Activated naive CD4-positive, alpha-beta T cell treated with anti-CD3 and anti-CD28 coated beads, Interleukin-2, amount 10 ng/mL, durations not matched to agents 7 days and 5 days (primary cell): ENCODE measurements at regions not wholly inside any gene's neighbourhood (a gene's known extent, or its start where the extent isn't known, plus 50 kb on each side); places are given as distances from the start of the nearest gene placed in this dataset.
"Not testable (repeated sequence)": the region's sequence is repeated elsewhere in the genome, so short reads cannot be mapped to it uniquely, and the experiment has no call there.

ENCODE experiments used
- CTCF ChIA-PET: fragments of 350-600 bp; sonication (Branson Sonifier 250); formaldehyde crosslinking; loops from one replicate; lab custom pipeline; 2021; ENCODE audit warnings: antibody characterized with exemption; lab: Charles Lee
- DNase-seq: peaks from one replicate; pipeline ENCODE4 v3.0.0-alpha.2; 2020
- H3K27ac Mint-ChIP-seq: one replicate; pipeline ENCODE4 v1.8.0; 2021; ENCODE audit warnings: mild to moderate bottlenecking, moderate library complexity, mixed read lengths
- H3K27me3 Mint-ChIP-seq: one replicate; pipeline ENCODE4 v1.8.0; 2021; ENCODE audit warnings: mild to moderate bottlenecking, mixed read lengths
- H3K36me3 Mint-ChIP-seq: one replicate; pipeline ENCODE4 v1.8.0; 2021; ENCODE audit warnings: mixed read lengths
- H3K4me1 Mint-ChIP-seq: one replicate; pipeline ENCODE4 v1.8.0; 2021; ENCODE audit warnings: mixed read lengths
- H3K4me3 Mint-ChIP-seq: one replicate; pipeline ENCODE4 v1.8.0; 2021; ENCODE audit warnings: mild to moderate bottlenecking, moderate library complexity, mixed read lengths
- H3K9me3 Mint-ChIP-seq: one replicate; pipeline ENCODE4 v1.8.0; 2021; ENCODE audit warnings: mixed read lengths

DNA sequence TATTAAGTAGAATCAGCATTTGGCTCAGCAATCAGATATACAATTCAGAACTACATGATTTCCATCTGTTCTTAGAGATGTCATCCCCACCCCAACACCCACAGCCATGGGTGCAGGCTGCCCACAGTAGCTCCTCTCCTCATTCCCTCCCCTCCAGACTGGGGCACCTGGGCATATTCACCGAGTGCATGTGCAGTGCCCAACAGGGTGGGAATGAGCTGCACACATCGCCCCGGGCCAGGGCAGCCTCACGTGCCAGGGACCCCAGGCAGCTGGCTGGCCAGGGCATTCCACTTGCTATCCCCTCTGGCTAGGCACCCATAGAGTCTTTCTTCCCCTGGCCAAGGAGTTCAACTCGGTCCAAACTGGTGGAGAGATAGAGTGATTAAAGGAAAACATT lies 461.9 kb upstream of the NUDT12 start:
- Mint-ChIP-seq H3K4me3 (no peak overlapping the region), H3K27ac (no peak overlapping the region), H3K4me1 (no peaks in the 10 kb centered on the region), H3K27me3 (no peaks in the 10 kb centered on the region), H3K9me3 (peaks cover 10% of the 10 kb centered on the region), H3K36me3 (no peaks in the 10 kb centered on the region)
- no peak for DNase-seq
- CTCF ChIA-PET, result no interaction called here

DNA sequence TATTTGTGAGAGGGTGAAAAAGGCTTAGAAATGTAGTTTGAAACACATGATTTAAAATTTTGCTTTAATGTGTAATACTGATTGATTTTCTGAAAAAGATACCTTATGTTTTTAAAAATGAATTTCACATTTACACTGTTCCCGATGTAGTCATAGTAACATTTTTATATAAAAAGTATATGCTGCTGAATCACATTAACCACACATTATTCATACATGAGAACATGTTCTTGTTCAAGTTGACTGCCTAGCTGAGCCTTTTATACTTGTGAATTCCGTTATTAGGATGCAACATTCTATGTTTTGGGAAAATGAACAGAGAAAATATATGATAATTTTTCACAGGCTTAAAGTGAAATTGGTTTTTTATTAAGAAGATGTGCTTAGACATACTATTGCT lies 461.1 kb upstream of the NUDT12 start:
- Mint-ChIP-seq H3K27ac (no peak overlapping the region), H3K36me3 (no peaks in the 10 kb centered on the region), H3K27me3 (no peaks in the 10 kb centered on the region), H3K9me3 (peaks cover 10% of the 10 kb centered on the region), H3K4me3 (no peak overlapping the region), H3K4me1 (no peaks in the 10 kb centered on the region)
- DNase-seq, result no peak
- CTCF ChIA-PET, result no interaction called here

DNA sequence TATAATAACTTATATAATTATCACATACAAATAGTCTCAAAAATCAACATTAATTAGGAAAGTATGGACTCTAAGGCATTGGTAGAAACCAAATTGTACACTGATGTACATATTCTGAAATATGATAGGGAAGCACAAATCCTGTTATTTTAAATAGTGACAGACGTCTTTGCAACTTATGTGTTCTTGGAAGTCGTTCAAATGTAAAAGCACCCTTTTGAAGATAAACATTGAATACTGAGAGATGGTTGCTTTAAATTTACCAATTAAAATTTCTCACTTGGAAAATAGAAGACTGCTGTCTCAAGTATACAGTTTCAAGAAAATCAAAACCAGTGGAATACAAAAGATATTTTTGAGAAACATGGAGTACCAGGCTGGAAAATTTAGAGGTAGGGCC lies 457.4 kb upstream of the NUDT12 start:
- no peak for DNase-seq
- peaks cover 6% of the 10 kb centered on the region for H3K9me3 Mint-ChIP-seq
- H3K27ac Mint-ChIP-seq, result no peak overlapping the region
- CTCF ChIA-PET, result no interaction called here
- no peak overlapping the region for H3K4me3 Mint-ChIP-seq
- H3K4me1 Mint-ChIP-seq, result no peaks in the 10 kb centered on the region
- H3K36me3 Mint-ChIP-seq, result no peaks in the 10 kb centered on the region
- H3K27me3 Mint-ChIP-seq, result no peaks in the 10 kb centered on the region

DNA sequence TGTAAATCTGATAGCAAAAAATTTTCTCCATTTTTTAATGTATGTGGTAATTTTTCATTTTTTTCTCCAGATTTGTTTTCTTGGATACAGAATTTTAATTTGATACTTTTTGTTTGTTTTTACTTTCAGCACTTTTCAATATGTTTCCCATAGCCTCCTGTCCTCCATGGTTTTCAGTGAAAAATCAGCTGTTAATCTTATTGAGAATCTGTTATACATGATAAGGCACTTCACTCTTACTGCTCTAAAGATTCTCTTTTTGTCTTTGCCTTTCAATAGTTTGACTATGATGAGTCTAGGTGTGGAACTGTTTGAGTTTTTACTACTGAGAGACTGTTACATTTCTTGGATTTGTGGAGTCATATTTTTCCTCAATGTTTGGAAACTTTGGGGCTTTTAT lies 455.7 kb upstream of the NUDT12 start:
- no peak for DNase-seq
- Mint-ChIP-seq H3K36me3 (no peaks in the 10 kb centered on the region), H3K4me3 (no peak overlapping the region), H3K4me1 (no peaks in the 10 kb centered on the region), H3K27me3 (no peaks in the 10 kb centered on the region), H3K9me3 (peaks cover 5% of the 10 kb centered on the region), H3K27ac (no peak overlapping the region)
- CTCF ChIA-PET, result no interaction called here

DNA sequence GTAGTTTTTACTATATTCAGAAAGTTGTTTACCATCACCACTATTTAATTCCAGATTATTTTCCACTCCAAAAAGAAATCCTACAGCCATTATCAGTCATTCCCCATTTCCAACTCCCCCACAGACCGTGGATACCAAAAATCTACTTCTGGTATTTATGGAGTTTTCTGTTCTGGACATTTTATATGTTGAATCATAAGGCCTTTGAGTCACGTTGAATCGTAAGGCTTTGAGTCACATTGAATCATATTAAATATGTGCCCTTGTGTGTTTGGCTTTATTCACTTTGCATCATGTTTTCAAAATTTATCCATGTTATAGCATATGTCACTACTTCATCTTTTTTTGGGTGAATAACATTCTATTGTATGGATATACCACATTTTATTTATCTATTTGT lies 454.1 kb upstream of the NUDT12 start:
- DNase-seq, result no peak
- Mint-ChIP-seq H3K4me1 (no peaks in the 10 kb centered on the region), H3K36me3 (no peaks in the 10 kb centered on the region), H3K9me3 (peaks cover 6% of the 10 kb centered on the region), H3K4me3 (no peak overlapping the region), H3K27ac (no peak overlapping the region), H3K27me3 (no peaks in the 10 kb centered on the region)
- CTCF ChIA-PET, result no interaction called here

DNA sequence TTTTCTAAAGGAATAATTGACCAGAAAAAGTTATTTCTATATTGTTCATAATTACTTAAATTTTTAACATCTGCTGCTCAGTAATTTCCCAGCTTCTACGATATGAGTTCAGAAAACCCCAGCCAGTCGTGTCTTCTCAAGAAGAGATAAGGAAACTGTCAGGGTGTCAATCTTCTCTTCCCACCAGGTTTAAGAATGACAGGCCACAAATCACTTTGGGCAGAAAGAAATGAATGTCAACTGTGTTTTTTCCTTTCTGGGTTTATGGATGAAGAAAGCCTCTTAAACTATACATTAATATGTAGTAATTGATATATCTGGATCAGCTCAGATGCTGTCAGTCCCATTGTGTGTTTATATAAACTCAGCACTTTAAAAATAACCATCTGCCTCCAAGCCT lies 453.2 kb upstream of the NUDT12 start:
- Mint-ChIP-seq H3K27me3 (no peaks in the 10 kb centered on the region), H3K4me1 (no peaks in the 10 kb centered on the region), H3K27ac (no peak overlapping the region), H3K9me3 (peaks cover 8% of the 10 kb centered on the region), H3K36me3 (no peaks in the 10 kb centered on the region), H3K4me3 (no peak overlapping the region)
- no peak for DNase-seq
- CTCF ChIA-PET, result no interaction called here

DNA sequence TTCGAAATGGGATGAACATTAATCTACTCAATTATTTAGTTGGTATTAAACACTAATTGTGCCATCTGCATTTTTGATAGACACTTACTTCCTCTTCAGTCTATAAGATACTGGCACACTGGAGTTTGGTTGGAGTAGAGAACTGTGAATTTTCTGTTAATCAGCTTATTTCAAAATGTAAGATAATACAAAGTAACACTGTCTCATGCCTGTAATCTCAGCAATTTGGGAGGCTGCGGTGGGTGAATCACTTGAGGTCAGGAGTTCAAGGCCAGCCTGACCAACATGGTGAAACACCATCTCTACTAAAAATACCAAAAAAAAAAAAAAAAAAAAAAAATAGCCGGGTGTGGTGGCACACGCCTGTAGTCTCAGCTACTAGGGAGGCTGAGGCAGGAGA lies 440.2 kb upstream of the NUDT12 start:
- H3K36me3 Mint-ChIP-seq, H3K4me1 Mint-ChIP-seq, H3K27me3 Mint-ChIP-seq, H3K4me3 Mint-ChIP-seq, CTCF ChIA-PET, DNase-seq, H3K9me3 Mint-ChIP-seq, H3K27ac Mint-ChIP-seq: not testable (repeated sequence)

DNA sequence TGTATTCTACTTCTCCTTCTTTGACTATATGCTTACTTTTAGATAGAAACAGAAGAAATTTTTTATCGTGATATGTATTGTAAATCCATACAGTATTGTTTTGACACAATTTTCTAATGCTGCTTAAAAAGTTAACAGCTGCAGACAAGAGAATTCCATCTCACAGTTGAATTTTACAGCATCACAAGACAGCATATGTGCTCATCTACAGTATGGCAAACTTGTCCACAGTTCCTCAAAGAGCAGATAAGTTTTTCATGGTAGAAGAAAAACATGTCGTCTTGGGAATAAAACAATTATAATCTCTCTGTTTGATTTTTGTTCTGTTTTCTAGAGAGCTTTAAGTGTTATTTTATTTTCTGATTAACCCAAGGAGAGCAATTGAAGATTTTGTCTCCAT lies 438.5 kb upstream of the NUDT12 start:
- Mint-ChIP-seq H3K4me3 (no peak overlapping the region), H3K9me3 (no peaks in the 10 kb centered on the region), H3K4me1 (no peaks in the 10 kb centered on the region), H3K36me3 (no peaks in the 10 kb centered on the region), H3K27ac (no peak overlapping the region), H3K27me3 (no peaks in the 10 kb centered on the region)
- CTCF ChIA-PET, result no interaction called here
- no peak for DNase-seq

DNA sequence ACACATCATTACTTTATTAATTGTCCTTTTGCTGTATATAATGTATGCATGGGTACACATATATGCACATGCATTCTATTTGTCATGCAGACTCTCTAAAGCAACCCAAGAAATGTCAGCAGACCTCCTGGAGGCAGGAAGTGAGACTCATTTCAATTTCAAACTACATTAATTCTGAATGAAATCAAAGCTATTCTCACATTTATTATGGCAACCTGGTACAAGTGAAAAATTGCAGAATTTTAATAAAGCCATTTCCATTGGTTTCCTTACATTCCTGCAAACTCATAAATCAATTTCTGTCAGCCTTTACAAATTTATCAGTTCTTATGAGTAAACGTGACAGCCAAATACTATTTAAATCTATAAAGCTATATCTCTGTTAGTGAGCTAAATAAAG lies 430.4 kb upstream of the NUDT12 start:
- Mint-ChIP-seq H3K4me1 (no peaks in the 10 kb centered on the region), H3K27ac (no peak overlapping the region), H3K27me3 (no peaks in the 10 kb centered on the region), H3K4me3 (no peak overlapping the region), H3K9me3 (no peaks in the 10 kb centered on the region), H3K36me3 (no peaks in the 10 kb centered on the region)
- CTCF ChIA-PET, result no interaction called here
- DNase-seq, result no peak

DNA sequence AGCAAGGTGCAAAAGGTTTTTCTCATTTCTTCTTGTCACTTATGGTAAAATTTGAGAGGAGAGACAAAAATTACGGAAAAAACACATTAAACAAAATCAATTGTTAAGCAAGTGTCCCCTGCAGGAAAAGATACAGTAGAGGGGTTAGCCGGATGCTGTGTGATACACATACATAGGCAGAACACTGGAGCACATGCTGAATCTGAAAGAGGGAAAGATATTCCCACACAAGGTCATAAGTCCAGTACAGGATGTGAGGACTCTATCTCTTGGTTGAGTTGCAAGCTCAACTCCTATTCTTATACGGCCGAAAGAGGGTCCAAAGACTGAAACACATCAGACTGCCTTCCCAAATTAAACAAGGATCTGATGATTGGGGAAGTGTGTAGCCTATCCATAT lies 427.5 kb upstream of the NUDT12 start:
- CTCF ChIA-PET, result no interaction called here
- Mint-ChIP-seq H3K36me3 (no peaks in the 10 kb centered on the region), H3K27me3 (no peaks in the 10 kb centered on the region), H3K4me1 (no peaks in the 10 kb centered on the region), H3K27ac (no peak overlapping the region), H3K9me3 (no peaks in the 10 kb centered on the region), H3K4me3 (no peak overlapping the region)
- no peak for DNase-seq

DNA sequence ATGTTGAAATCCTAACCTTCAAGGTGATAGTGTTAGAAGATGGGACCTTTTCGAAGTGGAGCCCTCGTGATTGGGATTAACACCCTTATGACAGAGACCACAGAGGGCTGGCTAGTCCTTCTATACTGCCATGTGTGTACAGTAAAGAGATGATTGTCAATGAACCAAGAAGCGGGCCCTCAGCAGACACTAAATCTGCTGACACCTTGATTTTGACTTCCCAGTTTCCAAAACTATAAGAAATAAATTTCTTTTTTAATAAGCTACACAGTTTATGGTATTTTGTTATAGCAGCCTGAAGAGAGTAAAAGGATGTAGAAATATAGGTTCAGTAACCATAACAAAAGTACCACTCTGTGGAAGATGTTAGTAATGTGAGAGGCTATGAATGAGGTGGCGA lies 419.0 kb upstream of the NUDT12 start:
- peaks cover 2% of the 10 kb centered on the region for H3K9me3 Mint-ChIP-seq
- DNase-seq, result no peak
- no peaks in the 10 kb centered on the region for H3K4me1 Mint-ChIP-seq
- CTCF ChIA-PET, result no interaction called here
- no peaks in the 10 kb centered on the region for H3K36me3 Mint-ChIP-seq
- H3K27me3 Mint-ChIP-seq, result no peaks in the 10 kb centered on the region
- no peak overlapping the region for H3K4me3 Mint-ChIP-seq
- H3K27ac Mint-ChIP-seq, result no peak overlapping the region

DNA sequence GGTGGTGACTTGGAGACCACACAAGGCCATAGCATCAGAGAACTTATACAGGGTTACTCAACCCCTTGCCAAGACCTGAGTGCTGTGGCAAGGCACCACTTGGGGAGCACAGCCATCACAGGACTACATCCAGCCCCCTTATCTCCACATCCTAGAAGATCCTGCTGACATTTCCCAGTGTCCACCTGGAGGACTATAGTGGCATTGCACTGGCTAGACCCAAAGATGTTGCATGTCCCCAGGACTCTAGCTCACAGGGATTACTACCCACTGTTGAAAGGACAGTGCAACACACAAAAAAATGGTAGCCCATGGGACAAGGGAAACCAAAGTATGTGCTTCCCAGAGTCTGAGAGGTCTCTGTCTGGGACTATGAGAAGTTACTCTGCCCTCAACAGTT lies 411.1 kb upstream of the NUDT12 start:
- Mint-ChIP-seq H3K27me3 (no peaks in the 10 kb centered on the region), H3K36me3 (no peaks in the 10 kb centered on the region), H3K9me3 (peaks cover 15% of the 10 kb centered on the region), H3K4me3 (no peak overlapping the region), H3K4me1 (no peaks in the 10 kb centered on the region), H3K27ac (no peak overlapping the region)
- CTCF ChIA-PET, result no interaction called here
- no peak for DNase-seq

DNA sequence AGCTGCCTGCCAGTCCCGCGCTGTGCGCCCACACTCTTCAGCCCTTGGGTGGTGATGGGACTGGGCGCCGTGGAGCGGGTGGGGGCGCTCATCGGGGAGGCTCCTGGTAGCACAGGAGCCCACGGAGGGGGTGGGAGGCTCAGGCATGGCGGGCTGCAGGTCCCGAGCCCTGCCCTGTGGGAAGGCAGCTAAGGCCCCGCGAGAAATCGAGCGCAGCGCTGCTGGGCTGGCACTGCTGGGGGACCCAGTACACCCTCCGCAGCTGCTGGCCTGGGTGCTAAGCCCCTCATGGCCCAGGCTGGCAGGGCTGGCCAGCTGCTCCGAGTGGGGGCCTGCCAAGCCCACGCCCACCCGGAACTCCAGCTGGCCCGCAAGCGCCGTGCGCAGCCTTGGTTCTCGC lies 403.7 kb upstream of the NUDT12 start:
- CTCF ChIA-PET, result not testable (repeated sequence)

DNA sequence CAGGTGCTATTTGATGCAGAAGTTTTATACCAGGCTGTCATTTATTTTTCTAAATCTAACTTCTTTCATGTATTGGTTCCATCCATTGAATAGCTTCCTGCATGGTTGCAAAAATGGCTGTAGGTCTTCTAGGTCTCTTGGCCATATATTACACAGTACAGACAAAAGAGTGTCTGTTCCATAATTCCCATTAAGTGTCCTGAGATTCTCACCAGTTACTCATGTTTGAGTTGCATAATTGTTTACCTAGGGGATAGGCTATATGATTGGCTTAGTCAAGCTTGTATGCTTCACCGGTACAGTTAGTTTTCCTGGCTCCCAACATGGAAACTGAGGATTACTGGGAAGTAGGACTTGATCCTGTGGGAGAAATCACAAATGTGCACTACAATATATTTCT lies 399.4 kb upstream of the NUDT12 start:
- Mint-ChIP-seq H3K4me1 (no peaks in the 10 kb centered on the region), H3K27ac (no peak overlapping the region), H3K4me3 (no peak overlapping the region), H3K9me3 (peaks cover 10% of the 10 kb centered on the region), H3K36me3 (no peaks in the 10 kb centered on the region), H3K27me3 (no peaks in the 10 kb centered on the region)
- CTCF ChIA-PET, result no interaction called here
- DNase-seq, result no peak

More for the DNA sequence above, 403.7 kb upstream of the NUDT12 start:
- not testable (repeated sequence) for H3K4me1 Mint-ChIP-seq, H3K36me3 Mint-ChIP-seq, H3K27ac Mint-ChIP-seq, DNase-seq, H3K27me3 Mint-ChIP-seq, H3K4me3 Mint-ChIP-seq
- H3K9me3 Mint-ChIP-seq, result peaks cover 17% of the 10 kb centered on the region

DNA sequence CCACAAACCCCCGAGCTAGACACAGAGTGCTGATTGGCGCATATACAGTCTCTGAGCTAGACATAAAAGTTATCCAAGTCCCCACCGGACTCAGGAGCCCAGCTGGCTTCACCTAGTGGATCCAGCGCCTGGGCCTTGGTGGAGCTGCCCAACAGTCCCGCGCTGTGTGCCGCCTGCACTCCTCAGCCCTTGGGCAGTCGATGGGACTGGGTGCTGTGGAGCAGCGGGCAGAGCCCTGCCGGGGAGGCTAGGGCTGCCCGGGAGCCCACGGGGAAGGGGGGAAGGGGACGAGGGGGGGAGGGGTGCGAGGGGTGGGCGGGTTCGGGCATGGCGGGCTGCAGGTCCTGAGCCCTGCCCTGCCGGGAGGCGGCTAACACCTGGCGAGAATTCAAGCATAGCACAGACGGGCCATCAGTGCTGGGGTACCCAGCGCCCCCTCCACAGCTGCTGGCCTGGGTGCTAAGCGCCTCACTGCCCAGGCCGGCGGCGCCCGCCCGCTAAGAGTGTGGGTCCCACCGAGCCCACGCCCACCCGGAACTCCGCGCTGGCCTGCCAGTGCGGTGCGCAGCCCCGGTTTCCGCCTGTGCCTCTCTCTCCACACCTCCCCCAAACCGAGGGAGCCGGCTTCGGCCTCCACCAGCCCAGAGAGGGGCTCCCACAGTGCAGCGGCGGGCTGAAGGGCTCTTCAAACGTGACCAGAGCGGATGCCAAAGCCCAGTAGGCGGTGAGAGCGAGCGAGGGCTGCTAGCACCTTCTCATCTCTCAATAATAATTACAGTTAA lies 391.2 kb upstream of the NUDT12 start:
- Mint-ChIP-seq H3K4me3 (no peak overlapping the region), H3K9me3 (peaks cover 6% of the 10 kb centered on the region), H3K4me1 (no peaks in the 10 kb centered on the region), H3K27ac (no peak overlapping the region), H3K27me3 (no peaks in the 10 kb centered on the region), H3K36me3 (no peaks in the 10 kb centered on the region)
- DNase-seq, result no peak
- CTCF ChIA-PET, result no interaction called here

DNA sequence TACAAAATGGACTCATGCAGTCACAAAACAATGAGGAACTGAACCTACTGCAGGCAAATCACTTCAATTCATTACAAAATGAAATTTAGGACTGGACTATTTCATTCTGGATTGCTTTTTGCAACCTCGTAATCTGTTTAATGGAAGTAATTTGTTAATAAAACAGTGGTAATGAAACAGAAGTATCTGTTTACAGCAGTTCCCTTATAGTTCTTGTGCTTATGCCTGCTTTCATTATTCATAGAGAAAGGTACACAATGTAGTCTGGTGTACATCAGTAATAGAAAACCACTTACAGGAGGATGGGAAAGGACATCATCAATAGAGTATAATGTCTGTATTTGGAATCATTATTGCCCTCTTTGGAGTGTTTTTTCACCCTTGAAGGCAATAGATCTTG lies 389.2 kb upstream of the NUDT12 start:
- DNase-seq, result no peak
- H3K36me3 Mint-ChIP-seq, result no peaks in the 10 kb centered on the region
- no peak overlapping the region for H3K27ac Mint-ChIP-seq
- no peaks in the 10 kb centered on the region for H3K27me3 Mint-ChIP-seq
- H3K4me1 Mint-ChIP-seq, result no peaks in the 10 kb centered on the region
- CTCF ChIA-PET, result no interaction called here
- H3K9me3 Mint-ChIP-seq, result peaks cover 6% of the 10 kb centered on the region
- no peak overlapping the region for H3K4me3 Mint-ChIP-seq
